Putamen (tissue), 1 donor: ENCODE measurements at regions not wholly inside any gene's neighbourhood (a gene's known extent, or its start where the extent isn't known, plus 50 kb on each side); places are given as distances from the start of the nearest gene placed in this dataset.

ENCODE experiments used
- DNase-seq: peaks from one replicate; pipeline ENCODE4 v3.0.0-alpha.2; 2016; ENCODE audit warnings: low spot score

- DNase-seq, result no peak
These were observed 160.3 kb upstream of the CDYL start for GRCh38 chr6:4615891-4616290.

GRCh38 chr6:4615231-4615630, 161.0 kb upstream of the CDYL start:
- DNase-seq, result no peak

GRCh38 chr6:4614637-4615036, 161.6 kb upstream of the CDYL start:
- DNase-seq, result no peak

- DNase-seq, result no peak
These were observed 162.4 kb upstream of the CDYL start for GRCh38 chr6:4613795-4614194.

GRCh38 chr6:4613381-4613780, 162.8 kb upstream of the CDYL start:
- no peak for DNase-seq

GRCh38 chr6:4612636-4613171, 163.5 kb upstream of the CDYL start:
- no peak for DNase-seq

GRCh38 chr6:4611429-4612129, 164.6 kb upstream of the CDYL start:
- no peak for DNase-seq

GRCh38 chr6:4610256-4610655, 165.9 kb upstream of the CDYL start:
- peak; percentile 31 for DNase-seq

GRCh38 chr6:4608361-4609115, 167.7 kb upstream of the CDYL start:
- DNase-seq, result peak; percentile 88

- DNase-seq, result peak; percentile 52
These were observed 168.4 kb upstream of the CDYL start for GRCh38 chr6:4607793-4608192.

GRCh38 chr6:4606821-4607704, 169.1 kb upstream of the CDYL start:
- DNase-seq, result peak; percentile 79

- DNase-seq, result no peak
These were observed 170.2 kb upstream of the CDYL start for GRCh38 chr6:4606016-4606415.

- DNase-seq, result no peak
These were observed 172.3 kb upstream of the CDYL start for GRCh38 chr6:4603856-4604369.

GRCh38 chr6:4603291-4603690, 172.9 kb upstream of the CDYL start:
- DNase-seq, result no peak

GRCh38 chr6:4599924-4600323, 176.3 kb upstream of the CDYL start:
- DNase-seq, result no peak

- no peak for DNase-seq
These were observed 177.7 kb upstream of the CDYL start for GRCh38 chr6:4598384-4598995.

GRCh38 chr6:4593951-4594350, 182.3 kb upstream of the CDYL start:
- DNase-seq, result no peak

GRCh38 chr6:4592026-4592425, 184.2 kb upstream of the CDYL start:
- DNase-seq, result no peak

GRCh38 chr6:4591218-4591617, 185.0 kb upstream of the CDYL start:
- no peak for DNase-seq

GRCh38 chr6:4589295-4589694, 186.9 kb upstream of the CDYL start:
- DNase-seq, result no peak

- DNase-seq, result no peak
These were observed 187.6 kb upstream of the CDYL start for GRCh38 chr6:4588581-4588980.

GRCh38 chr6:4588163-4588562, 188.0 kb upstream of the CDYL start:
- no peak for DNase-seq
